Panc1 (cell line): ENCODE measurements at regions not wholly inside any gene's neighbourhood (a gene's known extent, or its start where the extent isn't known, plus 50 kb on each side); places are given as distances from the start of the nearest gene placed in this dataset.

Experiments used
- CTCF ChIP-seq: fragments of 450-650 bp; IDR thresholded peaks from 2 replicates; pipeline ENCODE4 v1.5.1; 2017; ENCODE audit warnings: mild to moderate bottlenecking
- TF ChIP-seq, protein P1 (sequence below), 2 experiments: IDR thresholded peaks; 2 replicates each; pipeline ENCODE4 v1.6.1; 2011 to 2012; ENCODE audit warnings: low read depth in 2 of 2, control low read depth in 1 of 2, low read length in 1 of 2, mild to moderate bottlenecking in 1 of 2, moderate library complexity in 1 of 2; ENCODE audit not compliant: insufficient read depth in 1 of 2

DNA sequence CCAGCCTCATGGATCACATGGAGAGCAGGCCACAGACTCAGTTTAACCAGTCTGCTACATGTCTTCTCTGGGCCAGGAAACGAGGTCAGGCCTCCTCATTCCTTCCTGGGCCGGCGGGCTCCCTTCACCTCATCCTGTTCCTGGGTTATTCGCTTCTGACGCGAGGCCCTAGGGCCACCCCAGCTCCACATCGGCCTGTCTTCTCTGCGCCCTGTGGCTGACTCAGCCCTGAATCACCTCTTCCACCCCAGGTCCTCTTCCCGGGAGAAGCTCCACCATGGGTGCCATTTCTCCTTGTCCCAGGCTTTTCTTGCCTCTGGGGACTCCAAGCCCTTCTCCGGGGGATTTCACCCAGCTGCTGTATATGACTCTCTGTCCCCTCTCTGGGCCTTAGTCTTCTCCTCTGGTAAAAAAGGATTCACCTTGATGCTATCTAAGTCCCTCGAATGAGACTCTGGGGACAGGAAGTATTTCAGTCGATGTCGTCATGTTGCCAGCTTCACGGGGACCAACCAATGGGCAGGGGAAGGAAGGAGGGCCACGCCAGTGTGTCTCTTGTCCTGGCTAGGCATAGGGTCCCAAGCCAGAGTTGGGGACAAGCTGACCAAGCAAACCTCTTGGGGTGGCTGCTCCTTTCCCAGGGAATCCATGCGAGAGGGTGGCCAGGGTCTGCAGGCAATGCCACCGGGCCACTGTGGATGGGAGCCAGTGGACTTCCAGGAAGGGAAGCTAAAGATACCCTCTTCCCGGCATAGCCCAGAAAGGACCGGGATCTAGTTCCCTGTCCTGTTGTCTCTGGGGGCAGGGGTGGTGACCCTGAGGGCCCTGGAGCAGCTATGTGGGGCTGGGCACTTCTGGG, 58.7 kb downstream of the SOCS3 start:
- no peak for TF ChIP-seq CTCF
- TF ChIP-seq, protein P1, sequence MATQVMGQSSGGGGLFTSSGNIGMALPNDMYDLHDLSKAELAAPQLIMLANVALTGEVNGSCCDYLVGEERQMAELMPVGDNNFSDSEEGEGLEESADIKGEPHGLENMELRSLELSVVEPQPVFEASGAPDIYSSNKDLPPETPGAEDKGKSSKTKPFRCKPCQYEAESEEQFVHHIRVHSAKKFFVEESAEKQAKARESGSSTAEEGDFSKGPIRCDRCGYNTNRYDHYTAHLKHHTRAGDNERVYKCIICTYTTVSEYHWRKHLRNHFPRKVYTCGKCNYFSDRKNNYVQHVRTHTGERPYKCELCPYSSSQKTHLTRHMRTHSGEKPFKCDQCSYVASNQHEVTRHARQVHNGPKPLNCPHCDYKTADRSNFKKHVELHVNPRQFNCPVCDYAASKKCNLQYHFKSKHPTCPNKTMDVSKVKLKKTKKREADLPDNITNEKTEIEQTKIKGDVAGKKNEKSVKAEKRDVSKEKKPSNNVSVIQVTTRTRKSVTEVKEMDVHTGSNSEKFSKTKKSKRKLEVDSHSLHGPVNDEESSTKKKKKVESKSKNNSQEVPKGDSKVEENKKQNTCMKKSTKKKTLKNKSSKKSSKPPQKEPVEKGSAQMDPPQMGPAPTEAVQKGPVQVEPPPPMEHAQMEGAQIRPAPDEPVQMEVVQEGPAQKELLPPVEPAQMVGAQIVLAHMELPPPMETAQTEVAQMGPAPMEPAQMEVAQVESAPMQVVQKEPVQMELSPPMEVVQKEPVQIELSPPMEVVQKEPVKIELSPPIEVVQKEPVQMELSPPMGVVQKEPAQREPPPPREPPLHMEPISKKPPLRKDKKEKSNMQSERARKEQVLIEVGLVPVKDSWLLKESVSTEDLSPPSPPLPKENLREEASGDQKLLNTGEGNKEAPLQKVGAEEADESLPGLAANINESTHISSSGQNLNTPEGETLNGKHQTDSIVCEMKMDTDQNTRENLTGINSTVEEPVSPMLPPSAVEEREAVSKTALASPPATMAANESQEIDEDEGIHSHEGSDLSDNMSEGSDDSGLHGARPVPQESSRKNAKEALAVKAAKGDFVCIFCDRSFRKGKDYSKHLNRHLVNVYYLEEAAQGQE (IDR thresholded peaks at IDR 0.05; ENCODE audit: insufficient read depth in 1 of 2, low read depth in 2 of 2, low read length in 1 of 2) = no peak
